22Rv1 (cell line): ENCODE measurements at regions not wholly inside any gene's neighbourhood (a gene's known extent, or its start where the extent isn't known, plus 50 kb on each side); places are given as distances from the start of the nearest gene placed in this dataset.

Experiments used
- H3K27ac ChIP-seq: fragments of 450-650 bp; 2 replicates; pipeline ENCODE4 v1.5.1; 2017
- CTCF ChIP-seq: fragments of 450-650 bp; IDR thresholded peaks from 2 replicates; pipeline ENCODE4 v1.5.1; 2017; ENCODE audit warnings: mild to moderate bottlenecking
- ZFX ChIP-seq: fragments of 450-650 bp; IDR thresholded peaks from 2 replicates; pipeline ENCODE4 v1.6.1; 2017; ENCODE audit warnings: antibody characterized with exemption, borderline replicate concordance

DNA sequence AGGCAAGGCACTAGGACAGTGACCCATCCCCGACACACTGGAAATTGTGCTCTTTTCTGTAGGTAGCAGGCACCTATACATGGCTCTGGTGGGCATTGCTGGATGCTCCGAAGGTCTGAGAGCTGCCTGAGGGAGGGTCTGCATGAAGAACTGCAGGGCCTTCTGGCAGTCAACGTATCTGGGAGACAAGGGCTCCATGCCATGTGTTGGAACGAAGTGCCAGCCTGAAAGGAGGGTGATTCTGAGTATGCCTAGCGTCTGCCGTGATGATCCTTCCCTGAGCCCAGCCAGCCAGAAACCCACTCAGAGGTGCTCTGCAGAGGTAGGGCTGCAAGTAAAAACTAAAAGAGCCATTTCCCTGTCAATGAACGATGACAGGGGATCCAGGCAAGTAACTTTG lies 453.2 kb downstream of the MED10 start:
- TF ChIP-seq CTCF: no peak
- TF ChIP-seq ZFX: no peak

GRCh38 chr5:5919411-5919810 lies 458.9 kb downstream of the MED10 start:
- TF ChIP-seq CTCF: no peak
- no peak for TF ChIP-seq ZFX
- no peak overlapping the region for H3K27ac ChIP-seq

More for the DNA sequence above, 453.2 kb downstream of the MED10 start:
- no peak overlapping the region for H3K27ac ChIP-seq

DNA sequence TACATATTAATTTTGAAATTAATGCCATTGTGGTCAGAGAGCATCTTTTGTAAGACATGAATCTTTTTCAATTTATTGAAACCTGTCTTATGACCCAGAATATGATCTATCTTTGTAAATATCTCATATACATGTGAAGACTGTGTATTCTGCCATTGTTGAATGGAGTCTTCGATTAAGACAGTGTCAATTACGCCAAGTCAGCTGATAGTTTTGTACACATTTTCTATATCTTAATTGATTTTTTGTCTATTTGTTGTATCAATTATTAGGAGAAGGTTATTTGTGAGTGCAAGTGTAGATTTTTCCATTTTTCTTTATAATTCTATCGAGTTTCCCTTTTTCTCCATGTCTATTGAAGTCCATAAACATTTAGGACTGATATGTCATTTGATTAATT lies 471.6 kb downstream of the MED10 start:
- no peak overlapping the region for H3K27ac ChIP-seq
- TF ChIP-seq CTCF (no peak), ZFX (no peak)

DNA sequence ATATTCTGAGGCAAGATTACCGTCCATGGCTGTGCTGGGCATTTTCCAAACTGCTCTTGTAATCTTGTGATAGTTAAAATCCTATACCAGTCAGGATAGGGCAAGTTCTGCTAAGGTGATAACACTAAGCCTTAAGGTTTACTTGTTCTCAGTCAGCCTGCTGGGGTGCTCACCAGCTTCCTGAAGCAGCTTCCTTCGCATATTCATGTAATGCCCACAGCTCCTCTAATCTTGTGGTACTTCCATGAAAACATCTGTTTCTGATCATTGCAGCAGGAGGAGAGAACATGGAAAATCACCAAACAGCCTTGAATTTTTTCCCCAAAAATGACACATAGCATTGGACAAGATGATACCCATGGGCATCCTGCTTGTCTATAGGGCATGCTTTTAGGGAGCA lies 473.2 kb downstream of the MED10 start:
- TF ChIP-seq ZFX (no peak), CTCF (no peak)
- no peak overlapping the region for H3K27ac ChIP-seq

DNA sequence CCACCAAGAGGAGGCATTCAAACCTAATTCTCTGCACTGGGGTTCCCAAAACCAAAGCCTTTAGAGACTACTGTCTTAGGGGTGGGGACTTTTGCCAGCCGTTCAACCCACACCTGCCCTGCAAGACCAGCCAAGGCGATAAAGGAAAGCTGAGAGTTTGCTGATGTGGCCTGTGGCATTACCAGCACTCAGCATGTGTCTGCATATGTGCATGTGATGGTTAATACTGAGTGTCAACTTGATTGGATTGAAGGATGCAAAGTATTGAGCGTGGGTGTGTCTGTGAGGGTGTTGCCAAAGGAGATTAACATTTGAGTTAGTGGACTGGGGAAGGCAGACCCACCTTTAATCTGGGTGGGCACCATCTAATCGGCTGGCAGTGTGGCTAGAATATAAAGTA lies 474.2 kb downstream of the MED10 start:
- TF ChIP-seq ZFX (no peak), CTCF (no peak)
- H3K27ac ChIP-seq: no peak overlapping the region

DNA sequence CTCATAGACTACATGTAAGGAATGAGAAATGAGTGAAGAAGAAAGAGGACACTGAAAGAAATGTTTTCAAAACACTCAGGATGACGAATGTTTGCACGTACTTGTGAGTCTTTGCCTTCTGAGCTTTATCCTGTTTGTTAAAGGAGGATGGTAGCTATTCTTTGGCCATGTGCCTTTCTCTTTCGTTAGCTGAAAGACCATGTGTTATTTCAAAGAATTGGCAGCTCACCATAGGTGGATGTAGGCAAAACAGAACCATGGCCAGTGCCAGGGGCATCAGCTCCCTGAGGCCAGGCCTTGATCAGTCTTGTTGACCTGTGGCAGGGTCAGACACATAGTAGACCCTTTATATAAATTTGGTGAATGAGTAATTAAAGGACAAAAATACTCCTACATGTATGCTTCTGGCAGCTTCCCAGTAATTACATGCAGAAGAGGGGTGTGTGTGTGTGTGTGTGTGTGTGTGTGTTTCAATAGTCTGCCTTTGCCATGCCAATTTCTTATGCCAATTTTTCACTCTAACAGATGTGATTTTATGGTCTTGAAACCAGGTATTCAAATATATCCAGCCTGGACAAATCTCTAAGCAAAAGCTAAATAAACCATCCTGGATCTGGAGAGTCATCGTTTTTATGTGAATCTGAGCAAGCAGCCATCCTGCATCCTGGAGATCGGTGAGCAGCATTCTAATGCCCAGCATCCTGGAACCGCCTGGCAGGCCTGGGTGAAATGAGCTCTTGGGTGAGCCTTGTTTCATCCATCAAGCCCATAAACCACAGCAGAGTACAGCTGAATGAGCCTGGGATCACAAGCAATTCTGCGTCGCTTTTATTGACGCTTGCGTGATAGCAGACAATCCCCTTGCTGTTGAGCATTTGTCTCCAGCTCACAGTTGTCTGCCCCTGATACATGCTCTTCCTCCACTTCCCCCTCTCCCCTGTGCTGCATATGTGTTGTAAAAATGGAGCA lies 475.4 kb downstream of the MED10 start:
- TF ChIP-seq ZFX: no peak
- TF ChIP-seq CTCF: no peak
- no peak overlapping the region for H3K27ac ChIP-seq

- no peak for TF ChIP-seq CTCF
- no peak for TF ChIP-seq ZFX
- no peak overlapping the region for H3K27ac ChIP-seq
Observed at GRCh38 chr5:5900350-5900749, 477.9 kb downstream of the ICE1 start.
